WTC11 (cell line): ENCODE measurements at regions not wholly inside any gene's neighbourhood (a gene's known extent, or its start where the extent isn't known, plus 50 kb on each side); places are given as distances from the start of the nearest gene placed in this dataset.

Experiments
- ATAC-seq: fragments of 200-7000 bp; cut with Tn5 transposase; 2 replicates; pipeline ENCODE4 v1.10.0; 2021; ENCODE audit warnings: mild to moderate bottlenecking, moderate library complexity
- CTCF ChIA-PET: fragments of 300-600 bp; sonication (Branson Sonifier 250); formaldehyde crosslinking; loops from one replicate; lab custom pipeline; 2021; ENCODE audit warnings: antibody characterized with exemption; lab: Charles Lee
- POLR2A ChIA-PET: fragments of 350-600 bp; sonication (Branson Sonifier 250); formaldehyde crosslinking; loops from one replicate; lab custom pipeline; 2021; ENCODE audit warnings: antibody characterized with exemption; lab: Charles Lee
- DNase-seq: peaks from one replicate; pipeline ENCODE4 v3.0.0; 2021; ENCODE audit warnings: low spot score
- H3K27ac Mint-ChIP-seq: 2 replicates; pipeline ENCODE4 v1.8.0; 2021; ENCODE audit warnings: mixed read lengths
- H3K27me3 Mint-ChIP-seq: 2 replicates; pipeline ENCODE4 v1.8.0; 2021; ENCODE audit warnings: low read depth, mild to moderate bottlenecking, moderate library complexity, mixed read lengths
- H3K36me3 Mint-ChIP-seq: 2 replicates; pipeline ENCODE4 v1.8.0; 2021; ENCODE audit warnings: mixed read lengths
- H3K4me1 Mint-ChIP-seq: 2 replicates; pipeline ENCODE4 v1.8.0; 2022; ENCODE audit warnings: mixed read lengths
- H3K4me3 Mint-ChIP-seq: 2 replicates; pipeline ENCODE4 v1.8.0; 2021; ENCODE audit warnings: mild to moderate bottlenecking, moderate library complexity, mixed read lengths
- H3K9me3 Mint-ChIP-seq: 2 replicates; pipeline ENCODE4 v1.8.0; 2021; ENCODE audit warnings: mixed read lengths
- EMX1 ChIP-seq: fragments of 250-450 bp; sonication (Bioruptor Pico); IDR thresholded peaks from 2 replicates; pipeline ENCODE4 v1.8.0; 2021; ENCODE audit warnings: mild to moderate bottlenecking
- GTF2I ChIP-seq: fragments of 250-450 bp; sonication (Bioruptor Pico); conservative IDR thresholded peaks from 2 replicates; pipeline ENCODE4 v1.4.0; 2021; ENCODE audit warnings: mild to moderate bottlenecking
- NR3C1 ChIP-seq: sonication (generic); formaldehyde crosslinking; conservative IDR thresholded peaks from 2 replicates; pipeline ENCODE4 v1.8.1; 2023; ENCODE audit warnings: low read depth, mild to moderate bottlenecking, missing genetic modification reagents
- SMAD4 ChIP-seq: sonication (generic); formaldehyde crosslinking; IDR thresholded peaks from 2 replicates; pipeline ENCODE4 v1.8.0; 2022; ENCODE audit warnings: mild to moderate bottlenecking, missing genetic modification reagents
- TCF7 ChIP-seq: sonication (generic); formaldehyde crosslinking; IDR thresholded peaks from 2 replicates; pipeline ENCODE4 v1.8.0; 2022; ENCODE audit warnings: mild to moderate bottlenecking, low read depth, missing genetic modification reagents, moderate library complexity
- ZNF263 ChIP-seq: sonication (generic); formaldehyde crosslinking; IDR thresholded peaks from 2 replicates; pipeline ENCODE4 v1.8.1; 2022; ENCODE audit warnings: low read depth, mild to moderate bottlenecking, moderate library complexity, missing genetic modification reagents
- ZNF416 ChIP-seq: fragments of 250-450 bp; sonication (Bioruptor Pico); IDR thresholded peaks from 2 replicates; pipeline ENCODE4 v1.9.0; 2021; ENCODE audit warnings: mild to moderate bottlenecking, inconsistent platforms
- TF ChIP-seq, protein P1 (sequence below): sonication (generic); formaldehyde crosslinking; IDR thresholded peaks from 2 replicates; pipeline ENCODE4 v1.8.0; 2022; ENCODE audit warnings: missing genetic modification reagents
- TF ChIP-seq, protein P2 (sequence below): fragments of 250-450 bp; sonication (Bioruptor Pico); IDR thresholded peaks from 2 replicates; pipeline ENCODE4 v1.8.0; 2021; ENCODE audit warnings: mild to moderate bottlenecking
- TF ChIP-seq, protein P3 (sequence below): sonication (generic); formaldehyde crosslinking; IDR thresholded peaks from 2 replicates; pipeline ENCODE4 v1.8.1; 2022; ENCODE audit warnings: mild to moderate bottlenecking, moderate library complexity, missing genetic modification reagents
- TF ChIP-seq, protein P4 (sequence below): sonication (generic); formaldehyde crosslinking; IDR thresholded peaks from 2 replicates; pipeline ENCODE4 v1.8.0; 2022; ENCODE audit warnings: mild to moderate bottlenecking, missing genetic modification reagents
- TF ChIP-seq, protein P5 (sequence below): sonication (generic); formaldehyde crosslinking; conservative IDR thresholded peaks from 2 replicates; pipeline ENCODE4 v1.8.1; 2023; ENCODE audit warnings: mild to moderate bottlenecking, low read depth, missing genetic modification reagents, moderate library complexity
- TF ChIP-seq, protein P6 (sequence below): sonication (generic); formaldehyde crosslinking; IDR thresholded peaks from 2 replicates; pipeline ENCODE4 v1.8.0; 2022; ENCODE audit warnings: mild to moderate bottlenecking, missing genetic modification reagents
- TF ChIP-seq, protein P7 (sequence below): sonication (generic); formaldehyde crosslinking; IDR thresholded peaks from 2 replicates; pipeline ENCODE4 v1.8.0; 2023; ENCODE audit warnings: mild to moderate bottlenecking, missing genetic modification reagents

DNA sequence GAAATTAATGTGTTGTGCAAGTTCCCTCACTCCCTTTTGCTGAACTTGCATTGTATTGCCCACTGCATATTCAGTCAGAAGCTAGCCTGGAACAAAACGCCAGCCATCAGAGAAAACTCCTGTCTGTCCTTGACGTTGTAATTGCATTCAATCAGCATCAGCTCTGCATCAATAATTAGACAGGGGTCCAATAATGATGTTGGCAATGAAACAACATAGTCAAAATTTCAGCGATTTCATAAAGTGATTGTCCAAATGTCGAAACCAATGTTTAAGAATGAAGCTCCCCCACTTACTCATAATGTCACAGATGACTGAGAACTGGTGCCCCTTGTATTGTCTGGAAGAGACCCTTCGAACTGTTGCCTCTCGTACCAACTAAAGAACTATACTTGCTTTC lies 504.2 kb upstream of the TENM3 start (continued):
- TF ChIP-seq ZNF263 (CRISPR knock-in tag) (no peak), TCF7 (no peak), SMAD4 (CRISPR knock-in tag) (no peak), ZNF416 (CRISPR knock-in tag) (no peak), EMX1 (CRISPR knock-in tag) (no peak), GTF2I (no peak)
- TF ChIP-seq, protein P1, sequence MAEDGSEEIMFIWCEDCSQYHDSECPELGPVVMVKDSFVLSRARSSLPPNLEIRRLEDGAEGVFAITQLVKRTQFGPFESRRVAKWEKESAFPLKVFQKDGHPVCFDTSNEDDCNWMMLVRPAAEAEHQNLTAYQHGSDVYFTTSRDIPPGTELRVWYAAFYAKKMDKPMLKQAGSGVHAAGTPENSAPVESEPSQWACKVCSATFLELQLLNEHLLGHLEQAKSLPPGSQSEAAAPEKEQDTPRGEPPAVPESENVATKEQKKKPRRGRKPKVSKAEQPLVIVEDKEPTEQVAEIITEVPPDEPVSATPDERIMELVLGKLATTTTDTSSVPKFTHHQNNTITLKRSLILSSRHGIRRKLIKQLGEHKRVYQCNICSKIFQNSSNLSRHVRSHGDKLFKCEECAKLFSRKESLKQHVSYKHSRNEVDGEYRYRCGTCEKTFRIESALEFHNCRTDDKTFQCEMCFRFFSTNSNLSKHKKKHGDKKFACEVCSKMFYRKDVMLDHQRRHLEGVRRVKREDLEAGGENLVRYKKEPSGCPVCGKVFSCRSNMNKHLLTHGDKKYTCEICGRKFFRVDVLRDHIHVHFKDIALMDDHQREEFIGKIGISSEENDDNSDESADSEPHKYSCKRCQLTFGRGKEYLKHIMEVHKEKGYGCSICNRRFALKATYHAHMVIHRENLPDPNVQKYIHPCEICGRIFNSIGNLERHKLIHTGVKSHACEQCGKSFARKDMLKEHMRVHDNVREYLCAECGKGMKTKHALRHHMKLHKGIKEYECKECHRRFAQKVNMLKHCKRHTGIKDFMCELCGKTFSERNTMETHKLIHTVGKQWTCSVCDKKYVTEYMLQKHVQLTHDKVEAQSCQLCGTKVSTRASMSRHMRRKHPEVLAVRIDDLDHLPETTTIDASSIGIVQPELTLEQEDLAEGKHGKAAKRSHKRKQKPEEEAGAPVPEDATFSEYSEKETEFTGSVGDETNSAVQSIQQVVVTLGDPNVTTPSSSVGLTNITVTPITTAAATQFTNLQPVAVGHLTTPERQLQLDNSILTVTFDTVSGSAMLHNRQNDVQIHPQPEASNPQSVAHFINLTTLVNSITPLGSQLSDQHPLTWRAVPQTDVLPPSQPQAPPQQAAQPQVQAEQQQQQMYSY (CRISPR knock-in tag), result no peak
- TF ChIP-seq, protein P2, sequence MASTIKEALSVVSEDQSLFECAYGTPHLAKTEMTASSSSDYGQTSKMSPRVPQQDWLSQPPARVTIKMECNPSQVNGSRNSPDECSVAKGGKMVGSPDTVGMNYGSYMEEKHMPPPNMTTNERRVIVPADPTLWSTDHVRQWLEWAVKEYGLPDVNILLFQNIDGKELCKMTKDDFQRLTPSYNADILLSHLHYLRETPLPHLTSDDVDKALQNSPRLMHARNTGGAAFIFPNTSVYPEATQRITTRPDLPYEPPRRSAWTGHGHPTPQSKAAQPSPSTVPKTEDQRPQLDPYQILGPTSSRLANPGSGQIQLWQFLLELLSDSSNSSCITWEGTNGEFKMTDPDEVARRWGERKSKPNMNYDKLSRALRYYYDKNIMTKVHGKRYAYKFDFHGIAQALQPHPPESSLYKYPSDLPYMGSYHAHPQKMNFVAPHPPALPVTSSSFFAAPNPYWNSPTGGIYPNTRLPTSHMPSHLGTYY (CRISPR knock-in tag), result no peak

DNA sequence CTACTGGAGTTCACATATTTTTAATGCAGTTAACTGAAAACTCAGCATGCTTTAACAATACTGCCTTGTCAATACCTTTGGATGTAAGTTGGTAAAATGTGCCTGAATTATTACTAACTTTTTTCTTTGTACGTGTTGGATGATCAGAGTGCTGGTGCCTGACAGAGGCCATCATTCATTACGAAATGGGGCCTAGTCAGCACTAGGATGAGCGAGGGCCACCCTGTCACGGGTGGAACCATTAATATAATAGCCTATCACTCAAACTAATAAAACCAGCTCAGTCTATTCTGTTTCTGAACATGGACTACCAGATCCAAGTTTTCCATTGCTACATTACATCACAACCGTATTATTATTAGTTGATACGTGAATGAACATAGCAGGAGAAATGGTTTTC lies 501.7 kb upstream of the TENM3 start:
- H3K27me3 Mint-ChIP-seq, result no peaks in the 10 kb centered on the region
- peaks cover 13% of the 10 kb centered on the region for H3K4me1 Mint-ChIP-seq
- no peak overlapping the region for H3K4me3 Mint-ChIP-seq
- POLR2A ChIA-PET, result no interaction called here
- H3K27ac Mint-ChIP-seq, result no peak overlapping the region
- TF ChIP-seq, protein P3, sequence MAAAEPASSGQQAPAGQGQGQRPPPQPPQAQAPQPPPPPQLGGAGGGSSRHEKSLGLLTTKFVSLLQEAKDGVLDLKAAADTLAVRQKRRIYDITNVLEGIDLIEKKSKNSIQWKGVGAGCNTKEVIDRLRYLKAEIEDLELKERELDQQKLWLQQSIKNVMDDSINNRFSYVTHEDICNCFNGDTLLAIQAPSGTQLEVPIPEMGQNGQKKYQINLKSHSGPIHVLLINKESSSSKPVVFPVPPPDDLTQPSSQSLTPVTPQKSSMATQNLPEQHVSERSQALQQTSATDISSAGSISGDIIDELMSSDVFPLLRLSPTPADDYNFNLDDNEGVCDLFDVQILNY, result no peak
- TF ChIP-seq, protein P4, sequence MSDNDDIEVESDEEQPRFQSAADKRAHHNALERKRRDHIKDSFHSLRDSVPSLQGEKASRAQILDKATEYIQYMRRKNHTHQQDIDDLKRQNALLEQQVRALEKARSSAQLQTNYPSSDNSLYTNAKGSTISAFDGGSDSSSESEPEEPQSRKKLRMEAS (CRISPR knock-in tag), result no peak
- CTCF ChIA-PET, result interaction anchor here (1.0 kb wide), 1 partner anchor 16 kb away, joined by 3 read pairs; no protein-coding TSS in a partner anchor
- DNase-seq (no peak), ATAC-seq (no peak)
- H3K9me3 Mint-ChIP-seq, result peaks cover 13% of the 10 kb centered on the region
- H3K36me3 Mint-ChIP-seq, result no peaks in the 10 kb centered on the region

DNA sequence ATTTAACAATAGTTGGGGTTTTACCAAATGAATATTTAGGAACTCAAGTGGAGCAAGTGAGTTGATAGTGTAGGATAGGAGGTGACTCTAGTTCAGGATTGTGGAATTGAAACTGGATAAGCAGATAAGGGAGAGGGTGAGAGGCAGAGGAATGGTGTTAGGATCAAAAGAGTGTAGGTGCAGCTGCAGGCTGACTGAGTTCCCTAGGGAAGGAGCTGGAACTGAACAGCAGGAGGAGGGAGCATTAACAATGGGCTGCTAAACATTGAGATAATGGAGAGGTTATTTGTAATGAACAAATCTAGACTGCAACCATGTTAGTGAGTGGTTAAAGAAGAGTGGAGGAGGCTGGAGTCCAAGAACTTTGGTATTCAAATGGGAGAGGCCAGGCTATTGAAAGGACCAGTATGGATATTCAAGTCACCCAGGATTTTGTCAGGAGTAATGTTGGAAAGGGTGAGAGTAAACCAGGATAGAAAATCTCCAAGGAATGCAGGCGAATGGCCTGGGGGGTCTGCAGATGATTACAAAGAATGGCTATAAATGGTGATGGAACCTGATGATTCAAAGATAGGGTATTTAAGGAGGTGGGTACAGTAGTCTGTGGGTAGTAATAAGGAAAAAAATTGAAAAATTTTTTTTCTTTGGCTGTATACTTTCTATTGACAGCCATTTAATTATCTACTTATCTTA lies 497.1 kb upstream of the TENM3 start:
- H3K27me3 Mint-ChIP-seq, result no peaks in the 10 kb centered on the region

DNA sequence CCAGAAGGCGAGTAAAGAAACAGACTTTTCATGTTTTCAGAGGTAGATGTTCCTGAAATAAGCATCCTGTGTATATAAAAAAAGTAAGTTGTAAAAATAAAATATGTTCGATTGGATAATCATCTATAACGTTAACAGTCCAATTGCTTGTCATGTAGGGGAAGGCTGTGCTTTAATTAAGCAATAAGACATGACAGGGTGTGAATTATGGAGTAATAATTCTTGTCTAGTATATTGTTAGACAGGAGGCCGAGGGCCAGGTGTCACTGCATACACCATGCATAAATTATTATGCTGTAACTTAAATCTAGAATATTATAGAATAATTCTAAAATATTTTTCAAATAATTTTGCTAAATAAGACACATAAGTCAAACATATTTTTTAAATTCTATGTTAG lies 494.6 kb upstream of the TENM3 start:
- no peak overlapping the region for H3K27ac Mint-ChIP-seq
- no peak for DNase-seq
- no peaks in the 10 kb centered on the region for H3K36me3 Mint-ChIP-seq
- peaks cover under 1% of the 10 kb centered on the region for H3K9me3 Mint-ChIP-seq
- H3K4me3 Mint-ChIP-seq, result no peak overlapping the region
- H3K27me3 Mint-ChIP-seq, result no peaks in the 10 kb centered on the region
- no peak for ATAC-seq
- CTCF ChIA-PET, result no interaction called here
- POLR2A ChIA-PET, result no interaction called here
- peaks cover 9% of the 10 kb centered on the region for H3K4me1 Mint-ChIP-seq
- TF ChIP-seq, protein P5, sequence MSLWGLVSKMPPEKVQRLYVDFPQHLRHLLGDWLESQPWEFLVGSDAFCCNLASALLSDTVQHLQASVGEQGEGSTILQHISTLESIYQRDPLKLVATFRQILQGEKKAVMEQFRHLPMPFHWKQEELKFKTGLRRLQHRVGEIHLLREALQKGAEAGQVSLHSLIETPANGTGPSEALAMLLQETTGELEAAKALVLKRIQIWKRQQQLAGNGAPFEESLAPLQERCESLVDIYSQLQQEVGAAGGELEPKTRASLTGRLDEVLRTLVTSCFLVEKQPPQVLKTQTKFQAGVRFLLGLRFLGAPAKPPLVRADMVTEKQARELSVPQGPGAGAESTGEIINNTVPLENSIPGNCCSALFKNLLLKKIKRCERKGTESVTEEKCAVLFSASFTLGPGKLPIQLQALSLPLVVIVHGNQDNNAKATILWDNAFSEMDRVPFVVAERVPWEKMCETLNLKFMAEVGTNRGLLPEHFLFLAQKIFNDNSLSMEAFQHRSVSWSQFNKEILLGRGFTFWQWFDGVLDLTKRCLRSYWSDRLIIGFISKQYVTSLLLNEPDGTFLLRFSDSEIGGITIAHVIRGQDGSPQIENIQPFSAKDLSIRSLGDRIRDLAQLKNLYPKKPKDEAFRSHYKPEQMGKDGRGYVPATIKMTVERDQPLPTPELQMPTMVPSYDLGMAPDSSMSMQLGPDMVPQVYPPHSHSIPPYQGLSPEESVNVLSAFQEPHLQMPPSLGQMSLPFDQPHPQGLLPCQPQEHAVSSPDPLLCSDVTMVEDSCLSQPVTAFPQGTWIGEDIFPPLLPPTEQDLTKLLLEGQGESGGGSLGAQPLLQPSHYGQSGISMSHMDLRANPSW (CRISPR knock-in tag), result no peak
- TF ChIP-seq, protein P6, sequence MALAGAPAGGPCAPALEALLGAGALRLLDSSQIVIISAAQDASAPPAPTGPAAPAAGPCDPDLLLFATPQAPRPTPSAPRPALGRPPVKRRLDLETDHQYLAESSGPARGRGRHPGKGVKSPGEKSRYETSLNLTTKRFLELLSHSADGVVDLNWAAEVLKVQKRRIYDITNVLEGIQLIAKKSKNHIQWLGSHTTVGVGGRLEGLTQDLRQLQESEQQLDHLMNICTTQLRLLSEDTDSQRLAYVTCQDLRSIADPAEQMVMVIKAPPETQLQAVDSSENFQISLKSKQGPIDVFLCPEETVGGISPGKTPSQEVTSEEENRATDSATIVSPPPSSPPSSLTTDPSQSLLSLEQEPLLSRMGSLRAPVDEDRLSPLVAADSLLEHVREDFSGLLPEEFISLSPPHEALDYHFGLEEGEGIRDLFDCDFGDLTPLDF (CRISPR knock-in tag), result no peak
- TF ChIP-seq, protein P7, sequence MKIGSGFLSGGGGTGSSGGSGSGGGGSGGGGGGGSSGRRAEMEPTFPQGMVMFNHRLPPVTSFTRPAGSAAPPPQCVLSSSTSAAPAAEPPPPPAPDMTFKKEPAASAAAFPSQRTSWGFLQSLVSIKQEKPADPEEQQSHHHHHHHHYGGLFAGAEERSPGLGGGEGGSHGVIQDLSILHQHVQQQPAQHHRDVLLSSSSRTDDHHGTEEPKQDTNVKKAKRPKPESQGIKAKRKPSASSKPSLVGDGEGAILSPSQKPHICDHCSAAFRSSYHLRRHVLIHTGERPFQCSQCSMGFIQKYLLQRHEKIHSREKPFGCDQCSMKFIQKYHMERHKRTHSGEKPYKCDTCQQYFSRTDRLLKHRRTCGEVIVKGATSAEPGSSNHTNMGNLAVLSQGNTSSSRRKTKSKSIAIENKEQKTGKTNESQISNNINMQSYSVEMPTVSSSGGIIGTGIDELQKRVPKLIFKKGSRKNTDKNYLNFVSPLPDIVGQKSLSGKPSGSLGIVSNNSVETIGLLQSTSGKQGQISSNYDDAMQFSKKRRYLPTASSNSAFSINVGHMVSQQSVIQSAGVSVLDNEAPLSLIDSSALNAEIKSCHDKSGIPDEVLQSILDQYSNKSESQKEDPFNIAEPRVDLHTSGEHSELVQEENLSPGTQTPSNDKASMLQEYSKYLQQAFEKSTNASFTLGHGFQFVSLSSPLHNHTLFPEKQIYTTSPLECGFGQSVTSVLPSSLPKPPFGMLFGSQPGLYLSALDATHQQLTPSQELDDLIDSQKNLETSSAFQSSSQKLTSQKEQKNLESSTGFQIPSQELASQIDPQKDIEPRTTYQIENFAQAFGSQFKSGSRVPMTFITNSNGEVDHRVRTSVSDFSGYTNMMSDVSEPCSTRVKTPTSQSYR (CRISPR knock-in tag), result no peak
- TF ChIP-seq NR3C1, result no peak

More for the DNA sequence above, 497.1 kb upstream of the TENM3 start:
- ChIA-PET CTCF (no interaction called here), POLR2A (no interaction called here)
- Mint-ChIP-seq H3K4me1 (no peaks in the 10 kb centered on the region), H3K9me3 (peaks cover 6% of the 10 kb centered on the region), H3K36me3 (no peaks in the 10 kb centered on the region), H3K27ac (no peak overlapping the region), H3K4me3 (no peak overlapping the region)
- no peak for DNase-seq
- ATAC-seq, result peak; percentile 50
- TF ChIP-seq, protein P2 (CRISPR knock-in tag), result no peak
